ENCODE measurements at regions not wholly inside any gene's neighbourhood (a gene's known extent, or its start where the extent isn't known, plus 50 kb on each side); places are given as distances from the start of the nearest gene placed in this dataset.

GRCh38 chr6:43922426-43923375 lies 152.7 kb downstream of the VEGFA start:
- no peak for TF ChIP-seq ZFP30 (CRISPR knock-in tag; IDR thresholded peaks at IDR 0.05)
- no peak for TF ChIP-seq TCF4 (CRISPR knock-in tag; IDR thresholded peaks at IDR 0.05; ENCODE audit: borderline replicate concordance)
- no peak for TF ChIP-seq RARB (CRISPR knock-in tag; IDR thresholded peaks at IDR 0.05)
- TF ChIP-seq PATZ1 (CRISPR knock-in tag; IDR thresholded peaks at IDR 0.05; ENCODE audit: borderline replicate concordance), result no peak
- no peak for TF ChIP-seq ISL1 (CRISPR knock-in tag; IDR thresholded peaks at IDR 0.05)
- no peak for TF ChIP-seq ARNTL (CRISPR knock-in tag; IDR thresholded peaks at IDR 0.05; ENCODE audit: borderline replicate concordance, low read depth)
- TF ChIP-seq TOX (CRISPR knock-in tag; IDR thresholded peaks at IDR 0.05; ENCODE audit: borderline replicate concordance), result no peak
- TF ChIP-seq GLIS3 (CRISPR knock-in tag; IDR thresholded peaks at IDR 0.05), result no peak
- no peak for TF ChIP-seq PPARA (CRISPR knock-in tag; IDR thresholded peaks at IDR 0.05; ENCODE audit: borderline replicate concordance)
- TF ChIP-seq TSHZ2 (CRISPR knock-in tag; IDR thresholded peaks at IDR 0.05), result no peak
- TF ChIP-seq POU6F1 (CRISPR knock-in tag; IDR thresholded peaks at IDR 0.05; ENCODE audit: borderline replicate concordance, low read depth), result no peak
- TF ChIP-seq CSDC2 (CRISPR knock-in tag; IDR thresholded peaks at IDR 0.05), result no peak
- TF ChIP-seq ESRRG (CRISPR knock-in tag; IDR thresholded peaks at IDR 0.05), result no peak
- TF ChIP-seq ZNF565 (CRISPR knock-in tag; conservative IDR thresholded peaks at IDR 0.05; ENCODE audit: low read depth), result no peak
